Keratinocyte (primary cell): ENCODE measurements at regions not wholly inside any gene's neighbourhood (a gene's known extent, or its start where the extent isn't known, plus 50 kb on each side); places are given as distances from the start of the nearest gene placed in this dataset.

Experiments used
- EZH2 ChIP-seq: IDR thresholded peaks from one replicate; pipeline ENCODE4 v1.6.1; 2012; ENCODE audit warnings: inconsistent platforms, mild to moderate bottlenecking, low read length, moderate library complexity
- TF ChIP-seq, protein P1 (sequence below), 3 experiments: IDR thresholded peaks in 1 of 3; conservative IDR thresholded peaks in 1 of 3; optimal IDR thresholded peaks in 1 of 3; 2 replicates in 2 of 3; 3 replicates in 1 of 3; pipeline versions ENCODE3 to v1.5.1; 2011; ENCODE audit warnings: low read length in 3 of 3, mild to moderate bottlenecking in 3 of 3, moderate library complexity in 2 of 3, control low read depth in 1 of 3, inconsistent platforms in 1 of 3; ENCODE audit not compliant: insufficient read depth in 2 of 3; ENCODE audit errors: extremely low read depth in 1 of 3

DNA sequence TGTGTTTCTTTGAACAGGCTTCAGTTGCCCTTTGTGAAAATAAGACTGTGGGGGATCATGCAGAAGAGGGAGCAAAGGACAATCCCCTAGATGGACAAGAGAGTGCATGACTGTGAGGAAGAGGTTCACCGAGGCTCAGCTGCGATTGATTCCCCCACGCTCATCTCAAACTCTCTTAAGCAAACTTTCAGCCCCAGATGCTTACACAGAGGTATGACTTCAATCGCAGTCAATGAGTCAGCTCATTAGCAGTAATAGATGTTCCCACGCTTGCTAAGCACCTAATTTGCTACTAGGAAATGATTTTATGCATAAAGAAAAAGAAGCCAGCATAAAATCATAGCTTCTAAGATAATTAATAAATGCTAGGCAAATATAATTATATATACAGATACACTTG is 2256.1 kb upstream of the AGA start:
- no peak for TF ChIP-seq EZH2
- TF ChIP-seq, protein P1, sequence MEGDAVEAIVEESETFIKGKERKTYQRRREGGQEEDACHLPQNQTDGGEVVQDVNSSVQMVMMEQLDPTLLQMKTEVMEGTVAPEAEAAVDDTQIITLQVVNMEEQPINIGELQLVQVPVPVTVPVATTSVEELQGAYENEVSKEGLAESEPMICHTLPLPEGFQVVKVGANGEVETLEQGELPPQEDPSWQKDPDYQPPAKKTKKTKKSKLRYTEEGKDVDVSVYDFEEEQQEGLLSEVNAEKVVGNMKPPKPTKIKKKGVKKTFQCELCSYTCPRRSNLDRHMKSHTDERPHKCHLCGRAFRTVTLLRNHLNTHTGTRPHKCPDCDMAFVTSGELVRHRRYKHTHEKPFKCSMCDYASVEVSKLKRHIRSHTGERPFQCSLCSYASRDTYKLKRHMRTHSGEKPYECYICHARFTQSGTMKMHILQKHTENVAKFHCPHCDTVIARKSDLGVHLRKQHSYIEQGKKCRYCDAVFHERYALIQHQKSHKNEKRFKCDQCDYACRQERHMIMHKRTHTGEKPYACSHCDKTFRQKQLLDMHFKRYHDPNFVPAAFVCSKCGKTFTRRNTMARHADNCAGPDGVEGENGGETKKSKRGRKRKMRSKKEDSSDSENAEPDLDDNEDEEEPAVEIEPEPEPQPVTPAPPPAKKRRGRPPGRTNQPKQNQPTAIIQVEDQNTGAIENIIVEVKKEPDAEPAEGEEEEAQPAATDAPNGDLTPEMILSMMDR (optimal IDR thresholded peaks at IDR 0.05 in 1 of 3, IDR thresholded peaks at IDR 0.05 in 1 of 3, conservative IDR thresholded peaks at IDR 0.05 in 1 of 3; ENCODE audit: extremely low read depth in 1 of 3, insufficient read depth in 2 of 3, low read length in 3 of 3) = no peak
